CD4-positive, CD25-positive, alpha-beta regulatory T cell (primary cell): ENCODE measurements at regions not wholly inside any gene's neighbourhood (a gene's known extent, or its start where the extent isn't known, plus 50 kb on each side); places are given as distances from the start of the nearest gene placed in this dataset.
"Not testable (repeated sequence)": the region's sequence is repeated elsewhere in the genome, so short reads cannot be mapped to it uniquely, and the experiment has no call there.

ENCODE experiments used
- ATAC-seq, 2 donors: fragments of 150-1000 bp; cut with Tn5 transposase; one replicate each; pipeline ENCODE4 v1.10.0; 2021; ENCODE audit warnings: low read depth in 2 of 2, moderate number of reproducible peaks in 2 of 2, moderate library complexity in 1 of 2
- DNase-seq, 3 donors: peaks; one replicate each; pipeline versions ENCODE4 v3.0.0 to v3.0.0-alpha.2; 2012 to 2022; ENCODE audit warnings: mixed read lengths in 1 of 3
- H3K27ac ChIP-seq: one replicate; pipeline ENCODE4 v1.7.0; 2013; ENCODE audit warnings: mild to moderate bottlenecking, low read length; ENCODE audit not compliant: insufficient read depth, poor library complexity, severe bottlenecking
- H3K27me3 ChIP-seq: one replicate; pipeline ENCODE4 v1.7.0; 2013; ENCODE audit warnings: low read length; ENCODE audit not compliant: control insufficient read depth, insufficient read depth
- H3K36me3 ChIP-seq: one replicate; pipeline ENCODE4 v1.7.0; 2013; ENCODE audit warnings: mild to moderate bottlenecking, low read length, moderate library complexity; ENCODE audit not compliant: control insufficient read depth, insufficient read depth
- H3K4me1 ChIP-seq: 2 replicates; pipeline ENCODE4 v1.7.0; 2013; ENCODE audit warnings: mild to moderate bottlenecking, low read length; ENCODE audit not compliant: insufficient read depth, control insufficient read depth, poor library complexity, severe bottlenecking
- H3K4me3 ChIP-seq: one replicate; pipeline ENCODE4 v1.7.0; 2013; ENCODE audit warnings: low read depth, mild to moderate bottlenecking, low read length, moderate library complexity
- H3K9me3 ChIP-seq, 2 experiments: 1 replicate in 1 of 2; 2 replicates in 1 of 2; pipeline ENCODE4 v1.7.0; 2013; ENCODE audit warnings: low read length in 2 of 2, mild to moderate bottlenecking in 1 of 2, moderate library complexity in 1 of 2; ENCODE audit not compliant: control insufficient read depth in 2 of 2
- H3K27ac Mint-ChIP-seq, 3 donors: one replicate each; pipeline ENCODE4 v1.8.0; 2020 to 2022; ENCODE audit warnings: mild to moderate bottlenecking in 3 of 3, mixed read lengths in 3 of 3, moderate library complexity in 2 of 3
- H3K27me3 Mint-ChIP-seq: one replicate; pipeline ENCODE4 v1.8.0; 2022; ENCODE audit warnings: mild to moderate bottlenecking, mixed read lengths
- H3K36me3 Mint-ChIP-seq: one replicate; pipeline ENCODE4 v1.8.0; 2020; ENCODE audit warnings: mixed read lengths
- H3K4me1 Mint-ChIP-seq, 4 donors: one replicate each; pipeline ENCODE4 v1.8.0; 2020 to 2022; ENCODE audit warnings: mixed read lengths in 4 of 4, mild to moderate bottlenecking in 1 of 4
- H3K4me3 Mint-ChIP-seq, 4 donors: one replicate each; pipeline ENCODE4 v1.8.0; 2020 to 2022; ENCODE audit warnings: mild to moderate bottlenecking in 4 of 4, mixed read lengths in 4 of 4, moderate library complexity in 3 of 4
- H3K9me3 Mint-ChIP-seq, 7 donors: one replicate each; pipeline ENCODE4 v1.8.0; 2020 to 2022; ENCODE audit warnings: mixed read lengths in 7 of 7, mild to moderate bottlenecking in 3 of 7, moderate library complexity in 2 of 7

DNA sequence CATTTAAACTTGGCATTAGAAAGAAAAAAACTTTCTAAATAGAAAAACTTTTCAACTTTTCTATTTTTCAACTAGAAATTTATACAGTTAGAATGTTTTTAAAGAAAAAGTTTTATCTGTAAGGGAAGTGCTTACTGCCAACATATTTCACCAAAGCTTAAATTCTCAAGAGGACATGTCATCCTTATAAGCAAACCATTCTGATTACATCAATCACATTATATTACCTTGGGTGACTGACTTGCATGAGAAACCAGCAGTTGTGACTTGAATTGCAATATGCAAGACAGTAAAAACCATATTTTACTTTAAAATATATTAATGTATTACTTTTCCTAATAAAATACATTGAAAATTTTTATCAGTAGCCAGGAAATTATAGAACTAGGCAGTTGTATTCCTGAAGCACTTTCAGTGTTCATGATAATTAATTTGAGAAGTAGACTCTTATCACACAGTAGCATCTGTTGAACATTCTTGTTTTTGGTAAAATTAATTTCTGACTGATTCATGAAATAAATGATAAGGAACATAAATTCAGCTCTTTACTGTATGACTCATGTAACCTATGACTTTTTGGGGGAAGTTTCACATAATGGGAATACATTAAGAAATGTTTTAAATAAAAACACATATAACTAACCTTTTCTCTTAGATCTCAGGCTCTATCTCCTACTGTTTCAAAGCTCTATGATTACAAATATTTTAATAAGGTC, 345.0 kb upstream of the CCDC179 start:
- Histone ChIP-seq H3K27me3 (no peaks in the 10 kb centered on the region), H3K9me3 (peaks cover 0 to 12% of the 10 kb centered on the region in 2 experiments), H3K4me3 (no peak overlapping the region), H3K36me3 (no peaks in the 10 kb centered on the region), H3K27ac (no peak overlapping the region), H3K4me1 (no peaks in the 10 kb centered on the region)
- Mint-ChIP-seq H3K36me3 (no peaks in the 10 kb centered on the region), H3K27ac (no peak overlapping the region), H3K4me1 (no peaks in the 10 kb centered on the region), H3K9me3 (peaks cover 1 to 13% (median 3%) of the 10 kb centered on the region in 7 donors), H3K27me3 (no peaks in the 10 kb centered on the region), H3K4me3 (no peak overlapping the region)
- DNase-seq: no peak
- ATAC-seq: no peak

DNA sequence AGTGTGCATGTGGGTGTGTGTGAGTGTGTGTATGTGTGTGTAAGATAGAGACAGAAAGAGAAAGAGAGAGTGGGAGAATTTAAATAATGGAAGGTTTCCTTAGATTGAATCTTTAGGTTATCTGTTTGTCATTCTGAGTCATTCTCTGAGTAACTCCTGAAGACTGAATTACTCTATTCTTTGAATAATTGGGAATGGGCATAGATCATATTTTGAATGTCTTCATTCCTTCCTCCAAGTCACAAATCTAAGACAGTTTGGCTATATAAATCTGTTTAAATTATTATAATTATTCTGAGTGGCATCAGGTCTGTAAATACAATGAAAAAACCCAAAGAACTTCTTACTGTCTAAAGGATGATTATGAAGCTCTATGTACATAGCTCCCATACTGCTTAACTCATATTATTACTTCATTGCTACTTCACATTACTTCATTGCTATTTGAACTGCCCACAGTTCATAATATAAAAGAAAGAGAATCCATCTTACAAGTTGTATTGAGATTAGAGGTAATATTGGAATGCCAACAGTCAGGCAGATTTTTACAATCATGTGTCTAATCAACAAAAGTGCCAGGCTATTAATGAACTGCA, 346.6 kb upstream of the CCDC179 start:
- no peaks in the 10 kb centered on the region for H3K36me3 ChIP-seq
- H3K4me3 Mint-ChIP-seq: no peak overlapping the region
- no peaks in the 10 kb centered on the region for H3K27me3 Mint-ChIP-seq
- peaks cover 3 to 12% of the 10 kb centered on the region in 2 experiments for H3K9me3 ChIP-seq
- H3K4me3 ChIP-seq: no peak overlapping the region
- H3K27me3 ChIP-seq: no peaks in the 10 kb centered on the region
- DNase-seq (no peak), ATAC-seq (no peak)
- no peaks in the 10 kb centered on the region for H3K36me3 Mint-ChIP-seq
- H3K27ac Mint-ChIP-seq: no peak overlapping the region
- H3K9me3 Mint-ChIP-seq: peaks cover 0 to 10% (median 5%) of the 10 kb centered on the region in 7 donors
- H3K4me1 ChIP-seq: no peaks in the 10 kb centered on the region
- no peak overlapping the region for H3K27ac ChIP-seq
- no peaks in the 10 kb centered on the region for H3K4me1 Mint-ChIP-seq

DNA sequence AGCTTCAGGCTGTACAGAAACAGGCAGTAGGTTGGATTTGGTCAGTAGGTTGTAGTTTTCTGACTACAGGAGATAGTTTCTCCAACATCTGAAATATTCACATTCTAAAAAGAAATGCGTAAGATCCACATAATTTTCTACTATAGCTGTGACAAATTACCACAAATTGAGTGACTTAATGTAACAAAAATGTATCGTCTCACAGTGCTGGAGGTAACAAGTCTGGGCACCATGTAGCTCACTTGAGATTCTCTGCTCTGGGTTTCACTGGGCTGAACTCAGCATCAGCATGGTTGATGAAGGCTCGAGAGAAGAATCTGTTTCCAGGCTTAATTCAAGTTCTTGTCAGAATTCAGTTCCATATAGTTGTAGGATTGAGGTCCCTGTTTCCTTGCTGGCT, 350.9 kb upstream of the CCDC179 start:
- DNase-seq (no peak), ATAC-seq (no peak)
- Mint-ChIP-seq H3K27ac (no peak overlapping the region), H3K36me3 (no peaks in the 10 kb centered on the region), H3K9me3 (peaks cover 2 to 21% (median 9%) of the 10 kb centered on the region in 7 donors), H3K4me1 (no peaks in the 10 kb centered on the region), H3K4me3 (no peak overlapping the region), H3K27me3 (no peaks in the 10 kb centered on the region)
- Histone ChIP-seq H3K27ac (no peak overlapping the region), H3K9me3 (peaks cover 0 to 5% of the 10 kb centered on the region in 2 experiments), H3K36me3 (no peaks in the 10 kb centered on the region), H3K4me1 (no peaks in the 10 kb centered on the region), H3K27me3 (no peaks in the 10 kb centered on the region), H3K4me3 (no peak overlapping the region)

DNA sequence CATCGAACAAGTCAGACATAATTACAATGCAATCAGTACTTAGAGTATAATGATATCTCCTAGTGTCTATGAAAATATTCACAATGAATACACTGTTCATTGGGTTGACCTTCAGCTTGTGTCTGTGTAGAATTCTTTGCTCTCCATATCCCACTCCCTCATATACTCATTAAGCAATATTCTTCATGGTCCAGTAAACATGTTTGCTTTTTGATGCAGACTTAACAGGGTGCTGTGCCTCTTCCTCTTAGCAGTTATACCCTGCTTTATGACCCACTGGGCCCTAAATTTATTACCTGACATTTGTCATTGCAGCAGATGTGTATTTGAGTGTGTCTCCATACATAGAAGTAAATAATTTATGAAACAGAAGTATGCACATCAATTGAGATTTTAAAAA, 352.5 kb upstream of the CCDC179 start:
- Histone ChIP-seq H3K36me3 (no peaks in the 10 kb centered on the region), H3K9me3 (peaks cover 5 to 6% of the 10 kb centered on the region in 2 experiments), H3K4me3 (no peak overlapping the region), H3K27me3 (no peaks in the 10 kb centered on the region), H3K27ac (no peak overlapping the region), H3K4me1 (no peaks in the 10 kb centered on the region)
- peaks cover 2 to 21% (median 10%) of the 10 kb centered on the region in 7 donors for H3K9me3 Mint-ChIP-seq
- no peak for ATAC-seq
- no peak overlapping the region for H3K4me3 Mint-ChIP-seq
- no peaks in the 10 kb centered on the region for H3K27me3 Mint-ChIP-seq
- H3K27ac Mint-ChIP-seq: no peak overlapping the region
- no peaks in the 10 kb centered on the region for H3K4me1 Mint-ChIP-seq
- no peaks in the 10 kb centered on the region for H3K36me3 Mint-ChIP-seq
- DNase-seq: no peak

DNA sequence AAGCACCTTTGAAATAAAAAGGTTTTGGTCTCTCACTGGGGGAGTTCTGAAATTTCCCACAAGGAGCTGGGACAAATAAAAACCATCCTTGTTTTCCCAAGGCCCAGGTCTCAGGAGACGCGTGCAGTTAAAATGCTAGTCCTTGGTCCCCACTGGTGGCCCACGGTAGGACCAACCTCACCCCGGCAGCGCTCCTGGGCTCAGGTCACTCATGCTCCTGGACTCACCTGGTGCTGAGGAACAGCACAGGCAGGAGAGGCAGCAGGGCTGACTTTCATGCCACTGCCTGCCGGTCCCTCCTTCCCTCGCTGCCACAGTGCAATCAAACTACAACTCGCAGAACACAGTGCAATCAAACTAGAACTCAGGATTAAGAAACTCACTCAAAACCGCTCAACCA, 356.8 kb upstream of the CCDC179 start:
- ATAC-seq (no peak), DNase-seq (no peak)
- Mint-ChIP-seq H3K4me1 (no peaks in the 10 kb centered on the region), H3K9me3 (peaks cover 0 to 21% (median 5%) of the 10 kb centered on the region in 7 donors), H3K27ac (no peak overlapping the region), H3K27me3 (no peaks in the 10 kb centered on the region), H3K36me3 (no peaks in the 10 kb centered on the region), H3K4me3 (no peak overlapping the region)
- H3K9me3 ChIP-seq: peaks cover 2 to 6% of the 10 kb centered on the region in 2 experiments
- H3K36me3 ChIP-seq: no peaks in the 10 kb centered on the region
- no peak overlapping the region for H3K4me3 ChIP-seq
- H3K27ac ChIP-seq: no peak overlapping the region
- no peaks in the 10 kb centered on the region for H3K4me1 ChIP-seq
- H3K27me3 ChIP-seq: no peaks in the 10 kb centered on the region

DNA sequence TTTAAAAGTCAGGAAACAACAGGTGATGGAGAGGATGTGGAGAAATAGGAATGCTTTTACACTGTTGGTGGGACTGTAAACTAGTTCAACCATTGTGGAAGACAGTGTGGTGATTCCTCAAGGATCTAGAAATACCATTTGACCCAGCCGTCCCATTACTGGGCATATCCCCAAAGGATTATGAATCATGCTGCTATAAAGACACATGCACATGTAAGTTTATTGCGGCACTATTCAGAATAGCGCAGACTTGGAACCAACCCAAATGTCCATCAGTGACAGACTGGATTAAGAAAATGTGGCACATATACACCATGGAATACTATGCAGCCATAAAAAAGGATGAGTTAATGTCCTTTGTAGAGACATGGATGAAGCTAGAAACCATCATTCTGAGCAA, 359.8 kb upstream of the CCDC179 start:
- ATAC-seq, H3K36me3 ChIP-seq, H3K36me3 Mint-ChIP-seq, H3K27me3 Mint-ChIP-seq, H3K27me3 ChIP-seq, H3K27ac Mint-ChIP-seq, H3K4me3 ChIP-seq, H3K4me3 Mint-ChIP-seq, H3K27ac ChIP-seq, H3K4me1 ChIP-seq, H3K4me1 Mint-ChIP-seq, DNase-seq: not testable (repeated sequence)
- peaks cover 0 to 25% (median 7%) of the 10 kb centered on the region in 7 donors for H3K9me3 Mint-ChIP-seq
- H3K9me3 ChIP-seq: peaks cover 0 to 11% of the 10 kb centered on the region in 2 experiments

DNA sequence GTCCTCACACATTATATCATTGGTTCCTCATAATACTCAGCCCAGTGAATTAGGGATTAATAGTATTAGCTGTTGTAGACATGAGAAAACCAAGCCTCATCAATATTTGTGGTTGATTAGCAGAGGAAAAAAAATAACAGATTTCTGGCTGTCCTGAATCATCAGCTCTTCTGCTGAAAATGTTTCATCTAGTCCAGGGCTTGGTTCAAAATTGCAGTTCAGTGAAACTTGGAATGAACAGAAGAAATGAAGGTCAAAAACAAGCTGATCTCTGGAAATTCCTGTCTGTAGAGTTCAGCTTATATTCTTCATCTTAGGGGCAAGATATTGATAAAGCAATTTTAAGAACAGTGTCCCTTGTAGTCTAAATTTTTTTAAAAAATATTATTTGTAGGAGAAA, 361.1 kb upstream of the CCDC179 start:
- Mint-ChIP-seq H3K27ac (no peak overlapping the region), H3K9me3 (peaks cover 0 to 23% (median 4%) of the 10 kb centered on the region in 7 donors)
- no peak overlapping the region for H3K27ac ChIP-seq

More for the DNA sequence above, 361.1 kb upstream of the CCDC179 start:
- Mint-ChIP-seq H3K4me1 (no peaks in the 10 kb centered on the region), H3K27me3 (no peaks in the 10 kb centered on the region), H3K36me3 (no peaks in the 10 kb centered on the region), H3K4me3 (no peak overlapping the region)
- ATAC-seq: no peak
- Histone ChIP-seq H3K27me3 (no peaks in the 10 kb centered on the region), H3K9me3 (peaks cover 0 to 11% of the 10 kb centered on the region in 2 experiments), H3K4me3 (no peak overlapping the region), H3K36me3 (no peaks in the 10 kb centered on the region), H3K4me1 (no peaks in the 10 kb centered on the region)
- DNase-seq: no peak
